Uterus (tissue), 3 donors: ENCODE measurements at regions not wholly inside any gene's neighbourhood (a gene's known extent, or its start where the extent isn't known, plus 50 kb on each side); places are given as distances from the start of the nearest gene placed in this dataset.

Source experiments
- DNase-seq, 2 donors: peaks; one replicate each; pipeline ENCODE4 v3.0.0-alpha.2; 2019 to 2020
- H3K27ac ChIP-seq, 2 donors: fragments of 200-600 bp; sonication (generic); 1 replicate in 1 of 2; 2 replicates in 1 of 2; pipeline ENCODE4 v1.5.1; 2016 to 2018
- H3K27me3 ChIP-seq, 2 donors: fragments of 200-600 bp; sonication (generic); one replicate each; pipeline ENCODE4 v1.5.1; 2018 to 2019; ENCODE audit warnings: control low read depth in 1 of 2
- H3K36me3 ChIP-seq, 2 donors: fragments of 200-600 bp; sonication (generic); one replicate each; pipeline ENCODE4 v1.5.1; 2019; ENCODE audit warnings: control low read depth in 1 of 2
- H3K4me1 ChIP-seq, 2 donors: fragments of 200-600 bp; sonication (generic); one replicate each; pipeline ENCODE4 v1.5.1; 2018 to 2019; ENCODE audit warnings: control low read depth in 1 of 2
- H3K4me3 ChIP-seq, 2 donors: fragments of 200-600 bp; sonication (generic); 1 replicate in 1 of 2; 2 replicates in 1 of 2; pipeline ENCODE4 v1.5.1; 2018 to 2019; ENCODE audit warnings: mild to moderate bottlenecking in 1 of 2
- H3K9me3 ChIP-seq, 2 donors: fragments of 200-600 bp; sonication (generic); one replicate each; pipeline ENCODE4 v1.5.1; 2019; ENCODE audit warnings: control low read depth in 1 of 2
- CTCF ChIP-seq, 4 experiments: fragments of 200-600 bp in 2 of 4; fragments of 450-650 bp in 2 of 4; sonication (generic) in 2 of 4; IDR thresholded peaks; one replicate each; pipeline ENCODE4 v1.5.1; 2016 to 2019; ENCODE audit warnings: antibody characterized with exemption in 4 of 4, mild to moderate bottlenecking in 2 of 4, moderate library complexity in 1 of 4
- POLR2A ChIP-seq, 2 donors: fragments of 450-650 bp; IDR thresholded peaks; one replicate each; pipeline ENCODE4 v1.6.1; 2016; ENCODE audit warnings: antibody characterized with exemption in 2 of 2, mild to moderate bottlenecking in 1 of 2, moderate library complexity in 1 of 2
- intact Hi-C: fragments of 100-400 bp; cut with DNase I; formaldehyde crosslinking; loops from one replicate; pipeline ENCODE4 v1.15.1; 2023; ENCODE audit warnings: low total_unique reads
- donor health status: DM: yes; HTN: yes; CAD: no.

GRCh38 chr19:31759359-31759758, 410.1 kb upstream of the TSHZ3 start:
- Histone ChIP-seq H3K4me1 (no peaks in the 10 kb centered on the region), H3K27ac (no peak overlapping the region), H3K9me3 (no peaks in the 10 kb centered on the region), H3K27me3 (no peaks in the 10 kb centered on the region), H3K36me3 (no peaks in the 10 kb centered on the region), H3K4me3 (no peak overlapping the region)
- no peak for DNase-seq
- no peak for TF ChIP-seq POLR2A (IDR thresholded peaks at IDR 0.05)
- TF ChIP-seq CTCF (IDR thresholded peaks at IDR 0.05): no peak
- intact Hi-C loops: no loop called here

GRCh38 chr19:31761281-31761913, 412.2 kb upstream of the TSHZ3 start:
- H3K9me3 ChIP-seq: no peaks in the 10 kb centered on the region
- H3K27me3 ChIP-seq: no peaks in the 10 kb centered on the region
- no peak for TF ChIP-seq CTCF (IDR thresholded peaks at IDR 0.05)
- TF ChIP-seq POLR2A (IDR thresholded peaks at IDR 0.05): no peak
- H3K4me3 ChIP-seq: no peak overlapping the region
- H3K36me3 ChIP-seq: no peaks in the 10 kb centered on the region
- no peak for DNase-seq
- intact Hi-C loops: no loop called here
- no peaks in the 10 kb centered on the region for H3K4me1 ChIP-seq
- no peak overlapping the region for H3K27ac ChIP-seq

- H3K27ac ChIP-seq: no peak overlapping the region
- no peaks in the 10 kb centered on the region for H3K9me3 ChIP-seq
- H3K36me3 ChIP-seq: no peaks in the 10 kb centered on the region
- intact Hi-C loops: no loop called here
- H3K4me1 ChIP-seq: no peaks in the 10 kb centered on the region
- no peaks in the 10 kb centered on the region for H3K27me3 ChIP-seq
- TF ChIP-seq POLR2A (IDR thresholded peaks at IDR 0.05): no peak
- TF ChIP-seq CTCF (IDR thresholded peaks at IDR 0.05): no peak
- H3K4me3 ChIP-seq: no peak overlapping the region
- DNase-seq: no peak
These were observed 421.0 kb upstream of the TSHZ3 start for GRCh38 chr19:31770223-31770622.

- no peak for TF ChIP-seq POLR2A (IDR thresholded peaks at IDR 0.05)
- TF ChIP-seq CTCF (IDR thresholded peaks at IDR 0.05): no peak
- no peaks in the 10 kb centered on the region for H3K9me3 ChIP-seq
- no peaks in the 10 kb centered on the region for H3K36me3 ChIP-seq
- no peak overlapping the region for H3K27ac ChIP-seq
- H3K27me3 ChIP-seq: no peaks in the 10 kb centered on the region
- no peak for DNase-seq
- no peaks in the 10 kb centered on the region for H3K4me1 ChIP-seq
- H3K4me3 ChIP-seq: no peak overlapping the region
- intact Hi-C loops: no loop called here
These were observed 423.7 kb upstream of the TSHZ3 start for GRCh38 chr19:31772915-31773314.

GRCh38 chr19:31781542-31781941, 432.3 kb upstream of the TSHZ3 start:
- no peak for DNase-seq
- Histone ChIP-seq H3K4me3 (no peak overlapping the region), H3K4me1 (no peaks in the 10 kb centered on the region), H3K27me3 (no peaks in the 10 kb centered on the region), H3K36me3 (no peaks in the 10 kb centered on the region), H3K27ac (no peak overlapping the region), H3K9me3 (no peaks in the 10 kb centered on the region)
- TF ChIP-seq POLR2A (IDR thresholded peaks at IDR 0.05): no peak
- no peak for TF ChIP-seq CTCF (IDR thresholded peaks at IDR 0.05)
- intact Hi-C loops: no loop called here
